NB4 (cell line): ENCODE measurements at regions not wholly inside any gene's neighbourhood (a gene's known extent, or its start where the extent isn't known, plus 50 kb on each side); places are given as distances from the start of the nearest gene placed in this dataset.

Experiments used
- CTCF ChIP-seq: IDR thresholded peaks from one replicate; pipeline ENCODE4 v1.5.1; 2012; ENCODE audit warnings: low read depth, low read length
- POLR2A ChIP-seq: IDR thresholded peaks from 2 replicates; pipeline ENCODE4 v1.6.1; 2011; ENCODE audit warnings: mild to moderate bottlenecking; ENCODE audit not compliant: insufficient read length; ENCODE audit errors: extremely low read depth

GRCh38 chr2:52859065-52859464 lies 908.5 kb upstream of the CHAC2 start:
- no peak for TF ChIP-seq CTCF
- TF ChIP-seq POLR2A: no peak
